Medulla oblongata (tissue), 1 donor: ENCODE measurements at regions not wholly inside any gene's neighbourhood (a gene's known extent, or its start where the extent isn't known, plus 50 kb on each side); places are given as distances from the start of the nearest gene placed in this dataset.
"Not testable (repeated sequence)": the region's sequence is repeated elsewhere in the genome, so short reads cannot be mapped to it uniquely, and the experiment has no call there.

ENCODE experiments used
- DNase-seq: peaks from one replicate; pipeline ENCODE4 v3.0.0-alpha.2; 2015; ENCODE audit errors: extremely low spot score

DNA sequence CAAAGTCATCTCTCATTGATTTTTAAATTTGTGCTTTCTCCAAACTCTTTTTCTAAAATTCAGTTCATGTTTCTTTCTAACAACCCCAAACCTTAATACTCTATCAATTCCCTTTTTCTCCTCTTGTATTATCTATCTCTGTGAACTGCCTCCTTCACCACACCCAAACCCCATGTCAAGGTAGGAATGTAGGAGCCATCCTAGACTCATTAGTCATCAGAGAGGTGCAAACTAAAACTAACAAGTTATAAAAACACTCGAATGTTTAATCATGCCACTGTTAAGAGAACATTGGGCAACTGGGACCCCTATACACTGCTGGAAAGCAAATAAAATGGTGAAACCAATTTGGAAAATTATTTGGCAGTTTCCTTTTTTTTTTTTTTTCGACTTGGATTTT is 533.8 kb upstream of the LRRN3 start:
- no peak for DNase-seq

DNA sequence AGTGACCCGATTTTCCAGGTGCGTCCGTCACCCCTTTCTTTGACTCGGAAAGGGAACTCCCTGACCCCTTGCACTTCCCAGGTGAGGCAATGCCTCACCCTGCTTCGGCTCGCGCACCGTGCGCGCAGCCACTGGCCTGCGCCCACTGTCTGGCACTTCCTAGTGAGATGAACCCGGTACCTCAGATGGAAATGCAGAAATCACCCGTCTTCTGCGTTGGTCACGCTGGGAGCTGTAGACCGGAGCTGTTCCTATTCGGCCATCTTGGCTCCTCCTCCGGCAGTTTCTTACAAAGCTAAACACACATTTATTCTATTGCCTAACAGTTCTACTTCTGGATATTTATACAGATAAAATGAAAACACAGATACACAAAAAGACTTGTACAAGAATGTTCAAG is 527.6 kb upstream of the LRRN3 start:
- DNase-seq, result not testable (repeated sequence)

DNA sequence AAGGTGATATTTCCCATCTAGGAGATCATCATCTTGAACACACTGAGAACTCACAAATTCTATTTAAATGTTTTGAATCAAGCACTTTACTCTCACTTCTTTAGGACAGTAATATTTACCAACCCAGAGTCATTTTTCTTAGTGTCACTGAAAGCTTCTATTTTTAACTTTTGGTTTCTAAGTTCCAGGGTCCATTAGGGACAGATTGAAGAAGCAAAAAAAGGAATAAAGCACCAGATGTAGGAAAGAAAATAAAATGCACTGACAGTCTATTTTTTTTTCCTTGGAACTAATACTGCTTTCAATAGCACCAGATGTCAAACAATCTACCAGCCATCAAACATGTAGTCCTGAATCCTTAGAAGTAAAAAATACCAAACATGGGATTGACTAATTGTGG is 526.7 kb upstream of the LRRN3 start:
- DNase-seq, result no peak

DNA sequence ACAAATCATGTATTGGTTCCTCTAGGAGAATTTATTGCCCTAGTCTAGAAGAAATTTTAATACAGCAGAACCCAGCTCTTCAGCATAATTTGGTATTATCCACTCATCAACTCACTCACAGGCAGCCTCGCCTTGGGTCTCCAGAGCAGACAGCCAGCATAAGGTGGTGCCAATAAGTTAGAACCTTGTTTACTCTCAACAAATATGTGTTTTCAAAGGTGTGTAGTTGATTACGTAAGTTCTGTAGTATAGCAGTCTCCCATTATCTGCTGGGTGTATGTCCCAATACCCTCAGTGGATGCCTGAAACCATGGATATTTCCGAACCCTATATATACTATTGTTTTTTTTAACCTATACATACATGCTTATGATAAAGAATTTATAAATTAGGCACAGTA is 522.5 kb upstream of the LRRN3 start:
- DNase-seq, result no peak

DNA sequence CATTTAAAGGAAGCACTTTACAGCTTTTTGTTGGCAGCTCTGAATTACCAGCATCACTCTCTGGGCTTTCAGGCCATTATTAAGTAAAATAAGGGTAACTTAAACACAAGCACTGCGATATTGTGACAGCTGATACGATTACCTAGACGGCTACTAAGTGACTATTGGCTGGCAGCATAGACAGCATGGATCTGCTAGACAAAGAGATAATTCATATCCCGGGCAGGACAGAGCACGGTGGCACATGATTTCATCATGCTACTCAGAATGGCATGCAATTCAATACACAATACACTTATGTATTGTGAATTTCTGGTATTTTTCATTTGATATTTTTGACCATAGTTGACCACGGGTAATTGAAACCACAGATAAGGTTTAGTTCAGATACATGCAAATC is 522.0 kb upstream of the LRRN3 start:
- DNase-seq, result no peak

DNA sequence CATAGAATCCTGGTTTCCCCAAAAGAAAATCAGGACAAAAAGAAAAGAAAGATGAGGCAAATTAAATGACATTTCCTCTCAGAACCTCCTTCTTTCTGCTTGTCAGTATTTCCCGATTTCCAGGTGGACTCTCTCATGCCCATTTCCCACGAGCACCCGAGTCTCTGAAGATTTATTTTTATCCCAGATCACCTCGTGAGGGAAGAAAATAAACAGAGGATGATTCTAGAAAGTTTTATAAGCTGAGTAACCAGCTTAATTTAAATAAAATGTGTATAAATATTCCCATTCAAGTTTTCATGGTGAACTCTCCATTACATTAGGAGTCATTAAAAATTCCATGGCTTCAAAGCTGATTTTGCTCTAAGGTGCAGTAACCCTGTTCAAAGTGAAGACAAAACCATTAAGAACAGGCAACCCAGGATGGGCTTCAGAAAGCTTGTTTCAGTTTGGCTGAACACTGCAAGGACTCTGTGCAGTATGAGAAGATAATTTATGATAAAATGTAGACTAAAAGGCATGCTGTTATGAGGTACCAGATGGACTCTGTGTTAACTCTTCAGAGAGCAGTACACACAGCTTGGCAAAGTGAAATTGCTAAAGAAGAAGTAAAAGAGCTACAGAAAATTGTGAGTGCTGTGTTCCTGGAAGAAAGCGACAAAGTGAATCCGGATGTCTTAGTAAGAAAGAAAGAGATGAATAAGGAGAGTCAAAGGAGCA is 521.3 kb upstream of the LRRN3 start:
- no peak for DNase-seq

DNA sequence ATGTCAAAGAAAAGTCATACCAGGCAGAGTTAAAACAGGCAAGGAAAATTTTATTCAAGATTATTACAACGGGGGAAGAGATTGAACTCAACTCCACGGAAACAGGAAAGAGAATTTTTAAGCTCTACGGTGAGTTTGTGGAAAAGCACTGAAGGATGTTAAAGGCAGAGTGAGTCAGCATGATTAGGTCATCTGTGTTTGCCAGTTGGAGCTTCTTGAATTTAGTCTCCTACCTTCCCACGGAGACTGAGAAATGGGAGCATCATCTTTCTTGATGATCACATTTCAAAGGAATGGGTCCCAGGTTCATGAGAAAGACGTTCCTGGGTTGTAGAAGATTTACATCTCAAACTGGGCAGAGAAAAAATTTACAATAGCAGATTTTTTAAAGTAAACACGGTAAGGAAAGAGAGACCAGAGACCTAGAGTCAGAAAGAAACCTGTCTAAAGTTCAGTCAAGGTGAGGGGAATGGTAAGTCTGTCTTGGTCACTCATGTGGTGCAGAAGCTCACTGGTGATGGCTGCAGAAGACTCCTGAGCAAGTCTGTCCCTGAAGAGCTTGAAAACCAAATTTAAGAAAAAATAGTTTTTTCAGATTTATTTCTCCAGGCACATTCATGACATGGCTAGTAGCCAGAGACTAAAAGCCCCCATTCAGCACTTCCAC is 516.9 kb upstream of the LRRN3 start:
- DNase-seq, result no peak

DNA sequence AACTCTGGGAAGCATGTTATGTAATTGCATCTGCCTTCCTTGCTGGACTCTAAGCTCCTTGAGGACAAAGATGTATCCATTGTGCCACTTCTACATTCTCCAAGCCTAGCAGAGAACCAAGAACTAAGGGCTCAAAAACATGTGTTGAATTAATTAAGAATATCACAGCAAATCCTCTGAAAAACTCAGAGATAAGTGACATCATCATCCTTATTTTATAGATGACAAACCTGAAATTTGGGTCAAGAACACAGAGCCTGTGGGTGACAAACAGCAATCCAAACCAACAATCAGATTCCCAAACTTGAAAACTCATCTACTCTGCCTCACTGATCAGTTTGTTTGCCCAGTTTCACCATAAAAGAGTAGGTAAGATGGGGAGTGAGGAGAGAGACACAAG is 503.6 kb upstream of the LRRN3 start:
- DNase-seq, result no peak

DNA sequence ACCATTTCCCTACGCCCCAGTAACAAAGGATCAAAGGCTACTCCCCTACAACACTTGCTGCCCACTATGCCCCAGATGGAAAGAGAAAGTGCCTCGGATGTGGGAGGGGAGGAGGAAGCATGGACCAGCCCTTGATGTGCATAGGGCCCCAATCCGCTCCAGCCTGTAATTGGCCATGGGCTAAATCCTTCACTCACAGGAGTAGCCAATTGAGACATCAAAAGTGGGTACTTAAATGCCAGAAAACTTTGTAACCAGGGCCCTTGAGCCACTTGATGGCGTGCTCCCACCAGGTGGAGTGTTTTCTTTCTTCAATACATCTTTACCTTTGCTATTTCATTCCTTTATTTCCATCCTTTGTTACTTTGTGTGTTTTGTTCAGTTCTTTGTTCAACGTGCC is 500.5 kb upstream of the LRRN3 start:
- no peak for DNase-seq

DNA sequence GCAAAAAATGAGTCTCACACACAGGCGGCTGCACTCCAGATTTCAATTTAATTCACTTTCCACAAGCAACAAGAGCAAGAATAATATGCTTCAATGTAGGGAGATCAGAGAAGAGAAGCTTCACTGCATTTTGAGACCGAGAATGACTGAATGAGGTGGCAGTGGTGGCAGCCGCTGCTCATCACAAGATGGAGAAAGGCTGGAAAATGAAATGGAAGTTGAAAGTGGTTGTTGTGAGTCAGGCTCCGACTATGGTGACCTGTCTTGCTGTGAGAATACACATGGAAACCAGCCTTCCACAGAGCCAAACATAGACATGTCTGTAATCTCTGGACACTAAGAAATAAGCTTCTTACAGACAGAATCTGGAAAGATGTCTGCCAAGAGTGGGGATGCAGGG is 499.6 kb upstream of the LRRN3 start:
- no peak for DNase-seq

DNA sequence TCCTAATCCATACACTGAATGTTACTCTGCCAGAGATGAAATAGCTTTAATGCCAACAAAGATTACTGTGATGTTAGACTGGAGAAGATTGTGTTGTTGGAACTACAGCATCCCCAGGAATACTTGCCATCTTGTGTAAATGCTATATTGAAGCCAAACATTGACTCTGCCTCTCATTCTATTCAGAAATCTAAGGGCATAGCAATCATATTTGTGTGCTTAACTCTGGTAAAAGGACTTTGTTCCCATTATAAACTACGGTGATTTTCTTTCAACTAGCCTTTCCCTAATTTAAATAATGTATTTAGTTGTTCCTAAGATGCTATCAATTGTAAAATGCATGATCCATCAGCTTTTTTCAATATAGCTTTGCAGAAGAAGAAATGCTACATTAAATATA is 498.4 kb upstream of the LRRN3 start:
- no peak for DNase-seq

DNA sequence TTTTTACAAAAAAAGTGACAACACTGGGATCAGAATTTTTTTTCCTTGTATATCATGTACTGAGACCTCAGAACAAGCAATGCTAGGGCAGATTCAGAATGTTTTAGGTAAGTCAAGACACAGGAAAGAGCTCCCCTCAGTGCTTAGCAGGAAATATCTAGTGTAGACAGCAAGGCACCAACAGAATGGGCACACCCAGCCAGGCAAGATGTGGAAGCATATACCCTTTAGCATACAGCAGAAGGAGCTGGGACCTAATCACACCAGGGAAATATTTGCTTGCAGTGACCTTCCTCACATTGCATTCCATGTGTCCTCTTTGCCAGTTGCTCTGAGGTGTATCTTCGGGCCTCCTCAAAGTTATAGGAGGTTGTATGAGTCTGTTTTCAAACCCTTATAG is 497.6 kb upstream of the LRRN3 start:
- no peak for DNase-seq

DNA sequence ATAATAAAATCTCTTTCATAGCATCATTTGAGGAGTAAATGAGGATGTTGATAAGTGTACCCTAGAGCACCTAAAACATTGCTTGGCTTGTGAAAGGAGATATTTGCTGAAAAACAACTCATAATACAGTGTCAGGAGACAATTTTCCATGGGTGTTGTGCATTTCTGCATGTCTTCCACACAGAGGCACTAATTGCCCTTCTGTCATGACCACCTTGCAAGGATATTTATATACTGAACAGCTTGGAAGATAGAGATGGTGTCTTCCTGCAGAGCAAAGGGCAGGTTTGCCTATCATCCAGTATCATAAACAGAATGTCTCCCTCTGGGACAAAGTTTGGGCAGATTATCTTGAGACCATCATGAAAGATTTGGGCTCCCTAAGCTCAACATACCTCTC is 495.2 kb upstream of the LRRN3 start:
- DNase-seq, result no peak

DNA sequence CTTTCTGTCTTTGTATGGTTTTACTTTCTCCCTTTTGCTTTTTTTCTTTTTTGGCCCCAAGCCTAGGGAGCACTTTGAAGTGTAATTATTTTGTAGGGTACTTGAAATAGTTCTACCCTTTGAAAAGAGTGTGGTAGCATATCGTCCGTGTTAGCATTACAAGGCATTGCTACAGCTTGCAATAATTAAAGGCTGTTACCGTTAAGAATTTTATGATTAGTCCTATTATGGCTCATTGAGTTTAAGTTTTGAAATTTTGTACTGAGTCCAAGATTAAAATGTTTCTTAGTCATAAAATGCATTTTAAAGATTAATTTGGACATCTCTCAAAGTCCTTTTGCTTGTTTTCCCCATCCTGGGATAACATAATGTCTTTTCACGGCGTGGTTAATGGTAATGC is 490.0 kb upstream of the LRRN3 start:
- DNase-seq, result no peak

DNA sequence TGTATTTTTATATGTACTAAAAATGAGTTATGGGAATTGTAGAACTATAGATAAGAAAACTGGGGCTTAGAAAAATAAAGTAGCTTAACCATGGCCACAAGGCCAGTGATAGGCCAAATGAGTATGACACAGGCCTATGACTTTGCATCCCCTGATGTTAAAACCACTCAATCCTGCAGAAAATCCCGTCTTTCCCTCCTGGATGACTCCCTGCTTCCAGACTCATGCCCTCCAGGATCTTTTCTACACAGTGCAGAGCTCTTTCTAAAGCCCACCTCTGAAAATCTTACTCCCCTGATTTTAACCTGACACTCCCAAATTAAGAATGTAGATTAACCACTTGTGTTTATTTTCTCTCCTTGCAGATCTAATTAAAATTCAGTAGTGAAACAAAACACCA is 489.2 kb upstream of the LRRN3 start:
- no peak for DNase-seq

DNA sequence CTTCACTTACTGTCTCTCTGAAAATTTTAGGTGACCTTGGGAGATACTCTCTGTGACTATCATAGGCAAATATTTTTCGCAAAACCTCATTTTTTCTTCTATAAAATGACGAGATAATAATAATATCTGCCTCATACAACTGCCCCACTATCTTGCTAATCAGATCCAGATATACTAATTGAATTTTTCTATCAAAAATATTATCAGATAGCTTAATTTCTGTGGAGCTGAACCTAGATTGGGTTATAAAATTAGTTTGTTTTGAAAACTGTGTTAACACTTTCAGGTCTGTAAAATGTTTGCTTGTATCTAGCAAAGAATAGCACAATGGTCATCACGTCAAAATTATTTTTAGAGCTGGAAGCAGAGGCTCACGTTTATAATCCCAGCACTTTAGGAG is 486.7 kb upstream of the LRRN3 start:
- DNase-seq, result no peak

DNA sequence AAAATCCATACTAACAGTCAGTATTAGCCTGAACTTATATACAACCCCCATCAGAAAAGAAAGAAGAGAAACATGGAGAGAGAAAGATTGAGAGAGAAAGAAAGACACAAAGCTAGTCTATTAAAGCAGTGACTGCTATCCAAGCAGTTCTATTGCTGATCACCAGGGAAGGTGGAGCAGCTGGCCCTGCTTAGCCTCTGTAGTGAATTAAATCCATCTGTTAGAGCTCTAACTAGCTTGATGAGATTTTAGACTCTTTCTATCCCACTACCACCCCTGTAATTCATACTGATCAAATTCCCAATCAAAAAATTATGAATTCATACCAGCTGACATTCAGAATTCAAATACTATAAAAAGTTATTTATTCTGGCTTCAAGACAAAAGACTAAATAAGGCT is 486.0 kb upstream of the LRRN3 start:
- DNase-seq, result no peak

DNA sequence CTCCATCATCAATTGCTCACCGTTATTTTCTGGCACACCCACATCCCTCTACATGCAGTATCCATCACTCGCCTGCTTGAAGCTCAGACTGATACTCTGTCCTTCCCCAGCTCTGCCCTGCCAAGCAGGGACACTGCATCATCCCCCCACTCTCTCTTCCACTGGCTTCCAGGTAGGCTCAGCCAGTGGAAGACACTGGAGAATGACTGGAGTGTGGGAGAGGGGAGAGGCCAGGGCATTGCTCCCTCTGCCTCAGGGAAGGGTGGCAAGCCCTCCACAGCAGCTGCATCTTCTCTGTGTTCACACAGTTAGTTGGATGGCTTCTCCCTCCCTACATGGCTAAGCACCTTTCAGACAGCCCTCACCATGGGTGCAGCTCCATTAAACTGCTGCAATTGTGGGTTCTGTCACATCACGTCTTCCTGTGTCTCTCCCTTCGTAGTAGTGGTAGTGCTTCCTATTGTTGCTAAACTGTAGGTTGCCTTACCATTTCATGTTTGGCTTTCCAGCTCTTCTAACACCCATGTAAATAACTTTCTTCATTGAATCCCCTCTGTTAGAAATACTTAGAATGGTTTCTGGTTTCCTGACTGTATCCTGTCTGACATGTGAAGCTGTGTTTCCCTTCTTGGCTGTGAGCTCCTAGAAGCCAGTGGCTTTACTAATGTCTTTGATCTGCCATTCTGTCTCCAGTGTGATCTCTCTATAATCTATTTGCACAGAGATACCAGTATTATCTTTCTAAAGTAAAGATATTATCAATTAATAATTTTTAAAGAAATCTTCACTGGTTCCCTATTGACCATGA is 483.7 kb upstream of the LRRN3 start:
- DNase-seq, result no peak

DNA sequence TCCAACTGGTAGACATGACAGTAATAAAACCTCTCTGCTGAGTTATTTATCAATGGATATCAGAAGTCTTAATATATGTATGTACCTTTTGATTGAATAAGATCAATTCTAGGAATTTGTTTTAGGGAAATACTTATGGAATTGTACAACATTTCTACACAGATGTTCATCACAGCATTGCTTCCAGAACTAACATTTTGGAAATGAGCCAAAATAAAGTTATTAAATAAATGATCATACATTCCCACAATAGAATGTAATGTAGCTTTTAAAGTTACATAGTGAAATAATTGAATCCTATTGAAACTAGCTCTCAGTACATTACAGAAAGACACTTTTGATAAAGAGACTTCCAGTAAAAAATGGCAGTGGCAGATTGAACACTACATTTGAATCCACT is 481.6 kb upstream of the LRRN3 start:
- DNase-seq, result no peak

DNA sequence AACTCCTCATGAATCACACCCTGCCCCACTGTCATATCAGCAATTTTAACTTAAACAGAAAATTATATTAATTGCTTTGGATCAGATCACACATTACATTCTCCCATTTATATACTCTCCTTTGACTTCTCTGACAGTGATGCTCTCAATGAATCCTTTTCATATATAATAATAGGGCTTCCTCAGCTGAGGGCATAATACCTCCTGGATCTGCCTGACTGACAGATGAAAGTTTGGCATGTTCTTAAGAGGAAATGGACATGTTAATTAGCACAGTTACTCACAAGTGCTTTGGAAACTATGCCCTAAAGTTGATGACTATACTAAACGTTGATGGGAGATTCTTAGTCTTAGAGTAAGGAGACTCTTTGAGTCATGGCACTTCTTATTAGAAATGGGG is 478.2 kb upstream of the LRRN3 start:
- DNase-seq, result no peak
